Loucy (cell line): ENCODE measurements at regions not wholly inside any gene's neighbourhood (a gene's known extent, or its start where the extent isn't known, plus 50 kb on each side); places are given as distances from the start of the nearest gene placed in this dataset.

Experiments
- H2AFZ ChIP-seq: fragments of 200-600 bp; sonication (generic); 2 replicates; pipeline ENCODE4 v1.6.0; 2016; ENCODE audit warnings: antibody characterized with exemption, mild to moderate bottlenecking, low read length, moderate library complexity
- H3F3A ChIP-seq: fragments of 200-600 bp; 2 replicates; pipeline ENCODE4 v1.6.0; 2016; ENCODE audit warnings: antibody characterized with exemption, low read depth, mild to moderate bottlenecking
- H3K27me3 ChIP-seq: fragments of 200-600 bp; sonication (generic); 2 replicates; pipeline ENCODE4 v1.6.1; 2014; ENCODE audit warnings: low read length, mild to moderate bottlenecking; ENCODE audit not compliant: insufficient read depth, poor library complexity, severe bottlenecking
- H3K36me3 ChIP-seq: fragments of 200-600 bp; sonication (generic); 2 replicates; pipeline ENCODE4 v1.6.1; 2016; ENCODE audit warnings: low read length; ENCODE audit not compliant: insufficient read depth
- H3K4me1 ChIP-seq: fragments of 200-600 bp; sonication (generic); 2 replicates; pipeline ENCODE4 v1.5.1; 2014; ENCODE audit warnings: low read length, mild to moderate bottlenecking; ENCODE audit not compliant: insufficient read depth, poor library complexity, severe bottlenecking
- H3K4me2 ChIP-seq: fragments of 200-600 bp; sonication (generic); 2 replicates; pipeline ENCODE4 v1.6.0; 2014; ENCODE audit warnings: antibody characterized with exemption, low read length, low read depth, mild to moderate bottlenecking; ENCODE audit not compliant: poor library complexity, severe bottlenecking
- H3K4me3 ChIP-seq: fragments of 200-600 bp; sonication (generic); 2 replicates; pipeline ENCODE4 v1.5.1; 2014; ENCODE audit warnings: low read length, mild to moderate bottlenecking, mixed read lengths; ENCODE audit not compliant: poor library complexity, severe bottlenecking
- H3K79me2 ChIP-seq: fragments of 200-600 bp; sonication (generic); 2 replicates; pipeline ENCODE4 v1.6.1; 2014; ENCODE audit warnings: low read length; ENCODE audit not compliant: insufficient read depth
- H3K9ac ChIP-seq: fragments of 200-600 bp; sonication (generic); 2 replicates; pipeline ENCODE4 v1.6.0; 2014; ENCODE audit warnings: mild to moderate bottlenecking, low read depth, low read length, moderate library complexity; ENCODE audit not compliant: poor library complexity, severe bottlenecking
- H3K9me2 ChIP-seq: fragments of 200-600 bp; sonication (generic); replicated peaks from 2 replicates; pipeline ENCODE4 v1.6.1; 2016; ENCODE audit warnings: low read depth, low read length, mixed read lengths
- H3K9me3 ChIP-seq: fragments of 200-600 bp; sonication (generic); 2 replicates; pipeline ENCODE4 v1.6.1; 2014; ENCODE audit warnings: mild to moderate bottlenecking, antibody characterized with exemption, low read length, low read depth; ENCODE audit not compliant: insufficient read depth
- H4K20me1 ChIP-seq: fragments of 200-600 bp; sonication (generic); 2 replicates; pipeline ENCODE4 v1.6.0; 2014; ENCODE audit warnings: antibody characterized with exemption, low read length, mild to moderate bottlenecking; ENCODE audit not compliant: insufficient read depth, poor library complexity, severe bottlenecking
- CTCF ChIP-seq: fragments of 200-600 bp; sonication (generic); conservative IDR thresholded peaks from 2 replicates; pipeline ENCODE4 v1.5.1; 2014; ENCODE audit warnings: mild to moderate bottlenecking, antibody characterized with exemption, low read length
- EZH2phosphoT487 ChIP-seq: fragments of 200-600 bp; IDR thresholded peaks from 2 replicates; pipeline ENCODE4 v1.6.1; 2018; ENCODE audit warnings: antibody characterized with exemption, mild to moderate bottlenecking, moderate library complexity, borderline replicate concordance

- Histone ChIP-seq H3K9me3 (no peaks in the 10 kb centered on the region), H3K27me3 (no peaks in the 10 kb centered on the region), H3K4me3 (no peak overlapping the region), H3K4me2 (no peak overlapping the region), H3K79me2 (no peaks in the 10 kb centered on the region), H3K36me3 (no peaks in the 10 kb centered on the region), H3K9ac (no peak overlapping the region), H3K9me2 (no peaks in the 10 kb centered on the region), H2AFZ (no peak overlapping the region), H3K4me1 (no peaks in the 10 kb centered on the region), H4K20me1 (no peaks in the 10 kb centered on the region), H3F3A (no peaks in the 10 kb centered on the region)
- TF ChIP-seq EZH2phosphoT487 (no peak), CTCF (no peak)
Observed at GRCh38 chr10:53071505-53072125, 299.0 kb upstream of the MBL2 start.

- Histone ChIP-seq H3K4me2 (no peak overlapping the region), H3K4me3 (no peak overlapping the region), H3K9ac (no peak overlapping the region)
Observed at GRCh38 chr10:53069013-53069412, 296.4 kb upstream of the MBL2 start.

GRCh38 chr10:53064614-53065013 is 292.0 kb upstream of the MBL2 start:
- no peaks in the 10 kb centered on the region for H3K9me2 ChIP-seq
- H3K4me2 ChIP-seq = no peak overlapping the region
- no peak overlapping the region for H2AFZ ChIP-seq
- H3K36me3 ChIP-seq = no peaks in the 10 kb centered on the region
- TF ChIP-seq CTCF (no peak), EZH2phosphoT487 (no peak)
- H3K9ac ChIP-seq = no peak overlapping the region
- no peaks in the 10 kb centered on the region for H3K9me3 ChIP-seq
- H3K4me3 ChIP-seq = no peak overlapping the region
- H3K79me2 ChIP-seq = no peaks in the 10 kb centered on the region
- H3F3A ChIP-seq = no peaks in the 10 kb centered on the region
- no peaks in the 10 kb centered on the region for H3K27me3 ChIP-seq
- no peaks in the 10 kb centered on the region for H3K4me1 ChIP-seq
- H4K20me1 ChIP-seq = no peaks in the 10 kb centered on the region

More at GRCh38 chr10:53069013-53069412, 296.4 kb upstream of the MBL2 start:
- Histone ChIP-seq H4K20me1 (no peaks in the 10 kb centered on the region), H3K27me3 (no peaks in the 10 kb centered on the region), H3K79me2 (no peaks in the 10 kb centered on the region), H3K4me1 (no peaks in the 10 kb centered on the region), H3K9me3 (no peaks in the 10 kb centered on the region), H2AFZ (no peak overlapping the region), H3K36me3 (no peaks in the 10 kb centered on the region), H3K9me2 (no peaks in the 10 kb centered on the region), H3F3A (no peaks in the 10 kb centered on the region)
- no peak for TF ChIP-seq EZH2phosphoT487

- H3K27me3 ChIP-seq = no peaks in the 10 kb centered on the region
- no peaks in the 10 kb centered on the region for H3K79me2 ChIP-seq
- H3K9ac ChIP-seq = no peak overlapping the region
- no peaks in the 10 kb centered on the region for H4K20me1 ChIP-seq
- H3K4me1 ChIP-seq = no peaks in the 10 kb centered on the region
- no peaks in the 10 kb centered on the region for H3K9me3 ChIP-seq
- H3F3A ChIP-seq = no peaks in the 10 kb centered on the region
- H3K9me2 ChIP-seq = no peaks in the 10 kb centered on the region
- H3K4me3 ChIP-seq = no peak overlapping the region
- TF ChIP-seq EZH2phosphoT487 = no peak
- no peak for TF ChIP-seq CTCF
- no peak overlapping the region for H3K4me2 ChIP-seq
- H2AFZ ChIP-seq = no peak overlapping the region
- no peaks in the 10 kb centered on the region for H3K36me3 ChIP-seq
Observed at GRCh38 chr10:53063805-53064204, 291.2 kb upstream of the MBL2 start.
